Islet precursor cell (in vitro differentiated cells): ENCODE measurements at regions not wholly inside any gene's neighbourhood (a gene's known extent, or its start where the extent isn't known, plus 50 kb on each side); places are given as distances from the start of the nearest gene placed in this dataset.

Experiments
- DNase-seq: peaks from one replicate; pipeline ENCODE4 v3.0.0-alpha.2; 2018

DNA sequence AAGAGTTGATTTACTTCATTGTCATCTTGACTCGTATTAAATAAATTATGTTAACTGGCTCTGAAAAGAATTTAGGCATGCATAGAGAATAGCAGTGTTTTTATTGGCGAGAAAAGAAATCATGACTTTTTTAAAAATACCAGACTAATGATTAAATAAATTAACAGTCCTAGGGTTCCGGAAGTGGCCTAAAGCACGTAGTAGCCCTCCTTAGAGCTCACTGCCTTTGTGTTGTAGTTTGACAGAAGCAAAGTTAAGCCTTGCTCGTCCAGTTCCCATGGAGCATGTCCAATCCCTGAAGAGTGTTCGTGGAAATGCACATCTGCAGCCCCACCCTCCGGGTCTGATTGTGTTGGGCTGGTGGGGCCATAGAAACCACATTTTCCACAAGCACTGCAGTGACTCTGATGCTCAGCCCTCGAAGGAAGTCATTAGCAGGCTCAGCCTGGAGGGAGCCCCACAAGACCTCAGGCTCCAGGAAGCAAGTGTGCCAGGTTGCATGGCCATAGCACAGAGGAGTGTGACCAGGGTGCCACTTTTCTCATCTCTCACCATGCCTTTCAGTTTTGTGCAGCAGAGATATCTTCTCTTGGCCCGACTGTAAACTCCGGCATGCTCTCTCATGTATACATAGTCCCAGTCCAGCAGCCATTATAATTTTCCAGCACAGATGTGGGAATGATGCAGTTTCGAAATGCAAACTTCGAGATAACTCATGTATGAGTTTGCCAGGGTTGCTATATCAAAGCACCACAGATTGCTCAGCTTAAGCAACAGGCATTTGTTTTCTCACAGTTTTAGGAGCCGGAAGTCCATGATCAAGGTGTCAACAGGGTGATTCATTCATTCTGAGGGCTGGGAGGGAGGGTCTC is 188.6 kb upstream of the SH3BP4 start:
- no peak for DNase-seq

DNA sequence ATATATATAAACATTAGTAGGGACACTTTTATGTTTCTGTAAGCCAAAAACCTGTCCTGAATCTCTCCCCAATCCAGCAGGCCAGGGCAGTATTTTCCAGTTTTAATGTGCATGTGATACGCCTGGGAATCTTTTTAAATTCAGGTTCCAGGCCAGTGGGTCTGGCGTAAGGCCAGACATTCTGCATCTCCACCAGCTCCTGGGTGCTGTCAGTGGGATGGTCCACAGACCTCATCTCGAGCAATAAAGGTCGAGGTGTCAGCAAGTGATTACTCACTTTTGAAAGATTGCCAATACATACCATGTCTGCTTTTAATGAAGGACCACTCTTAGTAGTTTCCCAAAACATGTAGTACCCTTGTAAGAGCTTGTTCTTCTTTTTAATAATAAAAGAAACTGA is 189.9 kb upstream of the SH3BP4 start:
- no peak for DNase-seq

DNA sequence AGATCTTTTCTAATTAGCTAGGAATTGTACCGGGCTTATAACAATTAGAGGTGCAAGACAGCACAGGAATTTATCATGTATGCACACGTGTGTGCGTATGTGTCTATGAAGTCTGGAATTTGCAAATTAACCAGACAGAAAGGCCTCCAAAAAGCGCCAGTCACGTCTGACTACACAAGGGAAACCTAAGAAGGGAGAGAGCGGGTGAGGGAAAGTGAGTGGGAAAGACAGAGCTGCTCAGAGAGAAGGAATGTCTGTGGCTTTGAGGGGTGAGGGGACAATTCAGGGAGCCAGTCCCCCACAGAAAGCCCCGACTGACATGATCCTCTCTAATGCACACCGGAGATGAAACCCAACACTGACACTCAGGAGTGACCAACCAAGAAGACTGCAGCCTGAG is 197.7 kb upstream of the SH3BP4 start:
- DNase-seq: no peak

DNA sequence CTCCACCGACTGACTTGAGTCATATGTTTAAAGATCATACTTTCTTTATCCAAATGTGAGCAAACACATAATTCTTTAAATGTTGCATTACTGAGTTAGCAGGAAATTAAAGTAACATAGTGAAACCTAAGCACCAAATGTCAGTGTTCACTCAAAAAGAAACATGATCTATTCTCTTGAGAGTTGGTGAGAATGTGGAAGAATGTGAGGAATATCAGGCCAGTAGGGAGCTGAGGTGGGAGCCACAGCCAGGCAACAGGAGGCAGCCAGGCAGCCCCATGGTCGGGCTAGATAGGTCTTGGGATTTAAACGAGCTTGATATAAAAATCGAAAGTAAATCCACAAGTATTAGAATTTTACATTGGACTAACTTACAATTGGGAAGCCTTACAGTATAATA is 198.1 kb upstream of the SH3BP4 start:
- no peak for DNase-seq

DNA sequence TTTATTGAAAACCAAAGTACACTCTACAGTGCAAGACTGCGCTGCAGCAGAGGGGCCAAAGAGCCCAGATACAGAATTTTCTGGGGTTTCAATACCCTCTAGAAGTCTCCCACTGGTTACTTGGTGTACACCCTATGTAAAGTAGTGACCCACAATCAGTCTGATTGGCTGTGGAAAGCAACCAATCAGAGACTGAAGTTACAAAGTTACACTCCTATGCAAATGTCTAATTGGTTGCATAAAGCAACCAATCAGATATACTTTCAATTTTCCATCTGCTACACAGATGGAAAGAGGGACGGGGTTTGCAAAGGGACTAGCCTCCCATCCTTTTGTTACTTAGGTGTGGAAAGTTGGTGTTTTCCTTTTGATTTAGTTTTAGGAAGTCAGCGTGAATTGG is 198.9 kb upstream of the SH3BP4 start:
- DNase-seq: no peak

DNA sequence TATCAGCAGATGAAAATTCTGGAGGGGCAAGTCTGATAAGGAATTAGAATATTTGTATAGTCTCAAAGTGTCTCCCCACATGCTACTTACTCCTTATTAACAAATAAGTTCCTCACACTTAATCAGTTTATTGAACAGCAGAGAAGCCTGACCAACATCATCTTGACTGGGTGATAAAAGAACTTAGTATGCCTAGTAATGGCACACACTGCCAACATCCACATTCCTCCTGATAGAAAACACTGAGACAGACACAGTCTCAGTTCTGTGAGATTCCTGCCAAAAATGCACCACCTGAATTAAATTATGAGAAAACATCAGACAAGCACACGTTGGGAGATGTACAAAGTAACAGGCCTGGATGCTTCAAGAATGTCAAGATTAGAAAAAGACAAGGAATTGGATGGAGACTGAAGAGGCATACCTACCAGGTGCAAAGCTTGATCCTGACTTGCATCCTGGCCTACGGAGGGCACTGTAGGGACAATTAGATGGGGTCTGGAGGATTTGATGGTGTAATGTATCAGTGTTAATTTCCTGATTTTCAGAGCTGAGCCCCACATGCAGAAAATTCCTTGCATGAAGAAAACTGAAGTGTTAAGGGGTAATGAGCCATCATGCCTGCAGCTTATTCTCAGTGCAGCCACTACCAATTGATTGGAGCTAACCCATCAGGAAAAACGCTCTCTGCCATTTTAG is 200.4 kb upstream of the SH3BP4 start:
- DNase-seq: no peak

DNA sequence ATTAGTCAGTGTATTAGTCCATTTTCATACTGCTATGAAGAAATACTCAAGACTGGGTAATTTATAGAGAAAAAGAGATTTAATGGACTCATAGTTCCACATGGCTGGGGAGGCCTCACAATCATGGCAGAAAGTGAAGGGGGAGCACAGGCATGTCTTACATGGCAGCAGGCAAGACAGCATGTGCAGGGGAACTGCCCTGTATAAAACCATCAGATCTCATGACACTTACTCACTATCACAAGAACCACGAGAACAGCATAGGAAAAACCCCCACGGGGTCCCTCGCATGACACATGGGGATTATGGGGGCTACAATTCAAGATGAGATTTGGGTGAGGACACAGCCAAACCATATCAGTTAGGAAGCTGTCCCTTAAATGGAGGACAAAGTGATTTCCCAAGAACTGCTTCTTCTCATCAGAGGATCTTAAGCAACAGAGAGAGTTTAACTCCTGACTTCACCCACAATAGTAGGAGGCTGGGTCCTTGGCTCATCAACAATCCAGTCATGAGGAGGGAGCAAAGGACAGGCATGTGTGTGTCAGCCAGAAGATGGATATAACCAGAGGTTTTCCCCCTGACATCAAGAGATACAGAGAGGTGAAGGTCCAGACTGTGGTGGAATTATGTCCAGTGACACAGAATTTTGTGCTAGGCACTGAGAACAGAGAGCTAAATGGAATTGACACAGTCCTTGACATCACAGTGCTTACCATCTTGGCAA is 203.8 kb upstream of the SH3BP4 start:
- DNase-seq: no peak

DNA sequence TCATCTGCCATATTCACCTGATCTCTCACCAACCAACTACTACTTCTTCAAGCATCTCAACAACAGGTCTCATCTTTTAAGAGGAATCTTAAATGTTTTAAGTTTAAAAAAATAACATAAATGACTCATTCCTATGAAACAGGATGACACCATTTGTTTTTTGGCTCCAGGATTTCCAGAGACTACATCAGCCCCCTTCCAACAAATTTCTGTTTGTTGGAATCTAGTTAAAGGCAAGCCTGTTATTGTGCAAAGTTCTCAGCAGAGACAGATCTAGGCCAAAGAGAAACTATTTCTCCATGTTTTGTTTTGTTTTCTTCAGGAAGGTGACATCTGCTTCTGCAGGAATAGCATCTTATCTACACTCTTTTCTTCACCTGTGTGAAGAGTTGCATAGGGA is 204.8 kb upstream of the SH3BP4 start:
- DNase-seq: no peak

DNA sequence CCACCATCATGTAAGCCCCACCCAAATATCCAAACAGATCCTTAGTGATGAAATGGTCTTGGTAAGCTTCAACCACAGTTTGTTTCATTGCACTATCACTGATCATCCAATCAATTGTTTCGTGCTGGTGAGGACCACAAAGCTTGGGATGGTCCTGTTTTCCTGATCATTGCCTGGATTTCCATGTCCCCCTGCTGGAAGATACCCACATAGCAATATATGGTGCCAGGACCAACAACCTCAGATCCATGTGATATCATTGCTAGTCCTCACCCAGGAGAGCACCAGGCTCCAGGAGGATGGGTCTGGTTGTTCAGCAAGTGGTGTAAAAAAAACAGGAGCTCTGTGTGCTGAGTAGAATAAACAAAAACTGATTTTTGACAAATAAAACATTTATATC is 206.5 kb upstream of the SH3BP4 start:
- DNase-seq: no peak

DNA sequence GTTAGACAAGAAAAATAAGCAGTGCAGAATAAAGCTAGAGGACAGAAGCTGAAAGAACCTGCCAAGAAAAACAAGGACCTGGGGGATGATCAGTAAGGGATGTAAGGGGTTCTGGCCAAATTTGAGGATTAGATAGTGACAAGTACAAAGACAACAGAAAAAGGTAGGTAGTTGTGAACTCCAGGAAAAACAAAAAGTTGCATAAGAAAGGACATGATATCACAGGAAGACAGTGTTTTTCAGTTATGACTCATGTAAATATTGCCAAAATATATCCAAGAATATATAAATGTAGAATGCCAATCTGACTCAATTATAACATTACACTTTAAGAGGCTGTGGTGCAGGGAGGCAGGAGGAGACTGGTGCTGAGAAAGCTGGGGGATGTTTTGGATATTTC is 209.8 kb upstream of the SH3BP4 start:
- no peak for DNase-seq

DNA sequence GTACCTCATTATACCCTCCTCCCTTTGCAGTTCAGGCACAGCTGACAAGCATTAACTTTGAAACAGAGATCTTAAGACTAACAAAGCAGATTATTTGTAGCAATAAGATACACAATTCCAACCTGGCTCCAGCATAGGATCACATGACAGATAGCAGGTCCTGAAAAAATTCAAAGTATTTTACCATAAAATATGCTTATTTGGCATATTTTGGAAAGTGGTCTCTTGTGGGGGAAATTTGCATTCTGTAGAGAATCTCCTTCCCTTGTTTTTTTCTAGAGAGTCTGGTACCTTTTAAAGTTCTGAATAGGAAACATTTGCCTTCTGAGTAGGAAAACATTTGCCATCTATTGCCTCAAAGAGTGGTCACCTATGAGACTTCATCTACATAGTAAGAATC is 212.8 kb upstream of the SH3BP4 start:
- no peak for DNase-seq

DNA sequence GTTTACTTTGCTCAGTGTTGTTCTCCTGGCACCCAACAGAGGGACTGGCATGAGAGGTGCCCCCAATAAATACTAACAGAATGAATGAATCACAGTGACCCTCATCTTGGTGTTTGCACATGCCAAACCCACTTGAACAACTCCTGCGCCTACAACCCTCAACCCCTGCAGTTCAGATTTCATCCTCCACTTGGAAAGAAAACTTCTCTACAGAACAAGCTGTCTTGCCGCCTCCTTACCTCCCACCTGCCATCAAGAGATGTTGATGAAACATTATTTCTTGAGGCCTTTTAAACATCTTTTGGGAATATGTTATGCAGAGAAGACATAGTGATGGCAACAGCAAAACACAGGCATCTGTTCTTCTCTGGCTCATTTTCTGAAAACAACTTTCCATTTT is 216.0 kb upstream of the SH3BP4 start:
- DNase-seq: no peak

DNA sequence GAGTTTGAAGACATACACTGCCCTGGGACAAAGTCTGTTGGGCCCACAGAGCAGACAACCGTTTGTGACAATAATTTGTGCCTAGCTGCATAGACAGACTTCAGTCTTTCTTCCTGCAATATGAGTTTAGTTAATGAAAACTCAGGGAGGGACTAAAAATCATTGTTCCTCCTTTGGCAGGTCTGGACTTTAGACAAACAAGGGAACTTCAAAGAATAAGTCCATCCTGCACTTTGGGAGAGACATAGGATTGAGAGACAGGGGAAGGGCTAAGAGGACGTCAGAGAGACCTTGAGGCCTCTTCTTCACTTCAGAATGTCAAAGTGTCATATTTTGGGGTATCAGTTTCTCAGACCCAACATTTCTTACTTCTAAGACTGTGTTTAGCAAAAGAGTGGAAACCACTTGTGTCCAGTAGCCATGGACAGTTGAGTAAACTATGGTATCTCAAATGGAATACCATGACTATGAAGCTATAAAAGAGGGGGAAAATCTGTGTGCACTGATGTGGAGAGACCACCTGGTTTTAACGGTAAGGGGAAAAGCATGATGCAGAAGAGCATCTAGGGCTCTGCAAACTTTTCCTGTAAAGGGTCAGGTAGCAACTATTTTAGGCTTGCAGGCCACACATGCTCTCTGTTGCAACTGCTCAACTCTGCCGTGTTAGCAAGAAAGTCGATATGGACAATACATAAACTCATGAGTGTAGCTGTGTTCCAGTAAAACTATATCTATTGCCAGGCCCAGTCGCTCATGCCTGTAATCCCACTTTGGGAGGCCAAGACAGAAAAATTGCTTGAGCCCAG is 217.8 kb upstream of the SH3BP4 start:
- no peak for DNase-seq

DNA sequence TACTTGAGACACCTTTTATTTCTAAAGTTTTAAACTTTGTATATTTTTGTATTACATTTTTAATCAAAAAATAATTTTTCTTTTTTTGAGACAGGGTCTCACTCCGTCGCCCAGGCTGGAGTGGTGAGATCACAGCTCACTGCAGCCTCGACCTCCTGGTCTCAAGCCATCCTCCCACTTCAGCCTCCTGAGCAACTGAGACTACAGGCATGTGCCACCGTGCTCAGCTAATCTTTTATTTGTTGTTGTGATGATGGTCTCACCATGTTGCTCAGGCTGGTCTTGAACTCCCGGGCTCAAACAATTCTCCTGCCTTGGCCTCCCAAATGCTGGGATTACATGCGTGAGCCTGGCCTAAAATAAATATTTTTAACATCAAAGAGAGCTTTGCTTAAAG is 218.7 kb upstream of the SH3BP4 start:
- DNase-seq: no peak

DNA sequence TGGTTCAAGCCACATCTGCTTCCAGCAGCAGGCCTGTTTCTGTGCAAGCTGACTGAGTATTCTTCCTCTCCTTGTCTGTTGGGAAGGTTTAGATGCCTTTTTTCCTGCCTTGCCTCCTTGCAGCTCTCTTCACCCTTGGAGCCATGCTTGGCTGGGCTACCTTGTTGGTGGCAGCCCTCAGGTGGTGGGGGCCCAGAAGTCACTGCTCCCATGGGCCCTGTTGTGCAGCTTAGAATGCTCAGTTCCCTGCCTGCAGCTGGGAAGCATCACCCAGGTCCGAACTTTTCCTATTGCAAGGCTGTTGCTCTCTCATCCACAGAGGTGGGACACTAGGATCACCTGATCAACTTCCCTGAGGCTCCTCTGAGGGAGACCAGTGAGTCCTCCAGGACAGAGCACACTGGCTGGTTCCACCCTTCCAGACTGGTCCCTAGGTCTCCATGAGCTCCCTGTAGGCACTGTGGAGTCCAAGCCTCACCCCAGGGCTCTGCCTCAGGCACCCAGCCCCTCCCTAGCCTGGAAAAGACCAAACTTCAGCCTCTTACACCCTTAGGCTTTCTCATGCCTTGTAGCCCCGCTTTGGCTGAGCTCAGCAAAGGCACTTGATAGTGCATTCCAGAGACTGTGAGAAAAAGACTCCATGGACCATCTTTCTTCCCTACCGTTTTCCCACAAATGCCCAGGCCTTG is 219.3 kb upstream of the SH3BP4 start:
- no peak for DNase-seq

DNA sequence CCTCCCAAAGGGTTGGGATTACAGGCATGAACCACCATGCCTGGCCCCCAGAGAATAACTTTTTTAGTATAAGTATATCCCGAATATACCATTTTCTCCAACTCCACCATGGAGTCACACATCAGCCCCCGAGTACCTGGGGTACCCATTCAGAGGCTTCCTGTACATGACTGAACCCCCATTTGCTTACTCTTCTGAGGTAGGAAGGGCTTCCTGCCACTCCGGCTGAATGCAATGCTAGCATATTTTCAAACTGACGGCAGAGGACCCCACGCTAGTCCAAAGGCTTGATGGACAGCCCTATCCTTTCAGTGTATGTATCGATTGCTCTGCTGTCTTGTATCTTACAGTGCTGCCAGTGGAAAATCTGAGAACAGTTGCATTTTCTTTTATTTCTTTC is 220.6 kb upstream of the SH3BP4 start:
- no peak for DNase-seq

DNA sequence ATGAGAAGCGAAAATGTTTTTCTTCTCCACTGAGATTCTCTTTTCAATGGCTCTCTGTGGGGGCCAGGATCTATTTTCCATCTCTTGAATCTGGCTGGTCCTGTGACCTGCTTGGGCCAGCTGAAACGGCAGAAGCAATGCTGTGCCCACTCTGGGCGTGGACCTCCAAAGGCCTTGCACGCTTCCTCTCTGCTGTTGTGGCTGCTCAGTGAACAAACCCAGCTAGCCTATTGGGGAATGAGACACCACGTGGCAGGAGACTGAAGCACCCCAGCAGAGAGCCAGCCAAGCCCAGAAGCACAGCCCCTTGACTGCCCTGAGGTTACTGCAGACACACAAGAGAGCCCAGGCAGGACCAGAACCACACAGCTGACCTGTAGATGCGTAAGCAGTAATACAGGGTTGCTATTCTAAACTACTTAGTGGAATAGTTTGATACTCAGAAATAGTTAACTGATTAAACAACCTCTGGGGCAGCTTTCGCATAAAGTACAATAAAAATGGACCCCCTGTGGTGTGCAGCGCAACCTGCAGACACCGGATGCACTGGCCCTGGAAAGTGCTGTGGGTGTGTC is 221.7 kb upstream of the SH3BP4 start:
- DNase-seq: peak; percentile 52

DNA sequence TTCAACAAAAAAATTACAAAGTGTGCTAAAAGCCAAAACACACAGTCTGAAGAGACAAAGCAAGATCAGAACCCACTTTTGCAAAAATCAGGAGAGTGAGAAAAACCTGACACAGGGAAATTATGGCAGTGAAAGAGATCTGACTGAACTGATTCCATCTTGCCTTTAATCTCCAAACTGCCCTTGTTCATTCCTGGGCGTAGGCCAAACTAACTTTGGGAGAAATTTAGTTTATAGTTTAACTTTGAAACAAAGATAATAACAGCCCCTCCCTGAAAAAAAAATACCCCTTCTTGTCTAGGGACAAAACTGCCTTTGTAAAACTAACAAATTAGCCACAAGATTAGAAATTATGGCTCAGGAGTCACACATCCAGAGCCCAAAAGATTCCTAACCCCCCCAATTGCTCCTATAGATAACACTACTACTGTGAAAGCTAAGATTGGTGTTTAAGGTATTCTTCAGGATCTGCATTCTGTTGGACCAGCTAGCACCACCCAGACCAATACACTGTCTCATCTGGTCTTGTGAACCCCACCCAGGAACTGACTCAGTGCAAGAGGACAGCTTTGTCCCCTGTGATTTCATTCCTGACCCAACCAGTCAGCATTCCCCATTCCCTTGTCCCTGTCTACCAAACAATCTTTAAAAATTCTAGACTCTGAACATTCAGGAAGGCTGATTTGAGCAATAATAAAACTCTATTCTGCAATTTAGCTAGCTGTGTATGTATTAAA is 226.1 kb upstream of the SH3BP4 start:
- DNase-seq: peak; percentile 67

DNA sequence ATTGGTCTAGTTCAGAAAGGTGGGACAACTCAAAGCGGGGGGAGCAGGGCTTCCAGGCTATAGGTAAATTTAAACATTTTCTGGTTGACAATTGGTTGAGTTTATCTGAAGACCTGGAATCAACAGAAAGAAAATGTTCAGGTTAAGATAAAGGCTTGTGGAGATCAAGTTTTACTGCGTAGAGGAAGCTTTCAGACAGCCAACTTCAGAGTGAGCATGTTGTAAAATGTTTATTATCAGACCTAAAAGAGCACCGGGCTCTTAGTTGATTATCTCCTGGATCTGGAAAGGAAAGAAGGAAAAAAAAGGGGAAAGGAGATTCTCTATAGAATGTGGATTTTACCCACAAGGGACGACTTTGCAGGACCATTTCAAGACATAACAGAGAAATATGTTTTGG is 227.0 kb upstream of the SH3BP4 start:
- no peak for DNase-seq

DNA sequence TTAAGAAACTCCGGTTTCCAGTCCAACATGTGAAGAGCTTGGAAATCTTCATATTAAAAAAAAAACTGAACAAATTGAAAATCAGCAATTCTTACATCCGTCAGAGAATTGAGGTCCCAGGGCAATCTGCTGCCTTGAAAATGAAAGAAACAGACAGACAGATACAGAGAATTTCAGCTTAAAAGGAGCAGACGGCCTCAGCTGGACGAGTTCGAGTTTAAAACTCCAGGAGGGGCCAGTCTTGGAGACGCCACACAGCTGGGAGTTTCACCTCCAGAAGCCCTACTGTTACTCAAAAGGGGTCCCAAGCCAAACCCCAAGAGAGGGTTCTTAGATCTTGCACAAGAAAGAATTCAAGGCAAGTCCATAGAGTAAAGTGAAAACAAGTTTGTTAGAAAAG is 226.5 kb upstream of the ARL4C start:
- DNase-seq: no peak

DNA sequence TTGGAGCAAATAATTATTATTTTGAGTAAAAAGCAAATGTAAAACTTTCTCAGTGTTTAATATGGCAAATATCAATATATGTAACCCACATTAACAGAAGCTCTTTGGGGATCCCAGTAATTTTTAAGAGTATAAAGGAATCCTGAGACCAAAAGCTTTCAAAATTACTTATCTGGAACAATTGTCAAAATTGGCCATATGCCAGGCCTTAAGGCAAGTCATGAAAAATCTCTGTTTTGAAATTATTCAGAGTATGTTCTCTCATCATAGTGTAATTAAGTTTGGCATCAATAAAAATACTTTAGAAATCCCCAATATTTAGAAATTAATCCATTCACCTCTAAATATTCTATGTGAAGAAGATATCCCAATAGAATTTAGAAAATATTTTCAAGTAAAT is 225.3 kb upstream of the ARL4C start:
- DNase-seq: no peak
